HG02610 (cell line): ENCODE measurements at regions not wholly inside any gene's neighbourhood (a gene's known extent, or its start where the extent isn't known, plus 50 kb on each side); places are given as distances from the start of the nearest gene placed in this dataset.
"Not testable (repeated sequence)": the region's sequence is repeated elsewhere in the genome, so short reads cannot be mapped to it uniquely, and the experiment has no call there.

Source experiments
- ATAC-seq: cut with Tn5 transposase; IDR thresholded peaks from one replicate; pipeline ENCODE4 v1.9.1; 2021; ENCODE audit warnings: mild to moderate bottlenecking, moderate library complexity; ENCODE audit not compliant: unreplicated experiment

GRCh38 chr6:65996096-65996495, 289.1 kb upstream of the EYS start:
- no peak for ATAC-seq

GRCh38 chr6:65989676-65990075, 282.6 kb upstream of the EYS start:
- no peak for ATAC-seq

GRCh38 chr6:65988006-65988405, 281.0 kb upstream of the EYS start:
- no peak for ATAC-seq

GRCh38 chr6:65984089-65984488, 277.1 kb upstream of the EYS start:
- no peak for ATAC-seq

- no peak for ATAC-seq
These were observed 272.1 kb upstream of the EYS start for GRCh38 chr6:65979120-65979519.

GRCh38 chr6:65971252-65971651, 264.2 kb upstream of the EYS start:
- not testable (repeated sequence) for ATAC-seq

- no peak for ATAC-seq
These were observed 257.2 kb upstream of the EYS start for GRCh38 chr6:65964261-65964660.

- ATAC-seq = no peak
These were observed 248.0 kb upstream of the EYS start for GRCh38 chr6:65955034-65955433.

- no peak for ATAC-seq
These were observed 241.0 kb upstream of the EYS start for GRCh38 chr6:65948062-65948461.

GRCh38 chr6:65943548-65943947, 236.5 kb upstream of the EYS start:
- ATAC-seq = no peak

- ATAC-seq = no peak
These were observed 236.0 kb upstream of the EYS start for GRCh38 chr6:65943051-65943450.

GRCh38 chr6:65938000-65938399, 231.0 kb upstream of the EYS start:
- no peak for ATAC-seq

- no peak for ATAC-seq
These were observed 228.4 kb upstream of the EYS start for GRCh38 chr6:65935412-65935811.

GRCh38 chr6:65933390-65933789, 226.4 kb upstream of the EYS start:
- ATAC-seq = no peak

- no peak for ATAC-seq
These were observed 220.1 kb upstream of the EYS start for GRCh38 chr6:65927141-65927540.

GRCh38 chr6:65924411-65924810, 217.4 kb upstream of the EYS start:
- no peak for ATAC-seq

- ATAC-seq = peak; percentile 97
These were observed 215.0 kb upstream of the EYS start for GRCh38 chr6:65922049-65922448.

- no peak for ATAC-seq
These were observed 201.0 kb upstream of the EYS start for GRCh38 chr6:65908065-65908464.

- ATAC-seq = no peak
These were observed 197.0 kb upstream of the EYS start for GRCh38 chr6:65903992-65904391.

- ATAC-seq = no peak
These were observed 193.9 kb upstream of the EYS start for GRCh38 chr6:65900928-65901327.

GRCh38 chr6:65896140-65896539, 189.1 kb upstream of the EYS start:
- no peak for ATAC-seq

GRCh38 chr6:65876668-65877067, 169.6 kb upstream of the EYS start:
- no peak for ATAC-seq

- no peak for ATAC-seq
These were observed 145.4 kb upstream of the EYS start for GRCh38 chr6:65852369-65852852.

GRCh38 chr6:65830151-65830550, 123.1 kb upstream of the EYS start:
- no peak for ATAC-seq
